GM19438 (cell line): ENCODE measurements at regions not wholly inside any gene's neighbourhood (a gene's known extent, or its start where the extent isn't known, plus 50 kb on each side); places are given as distances from the start of the nearest gene placed in this dataset.

Experiments used
- ATAC-seq: cut with Tn5 transposase; IDR thresholded peaks from one replicate; pipeline ENCODE4 v1.9.1; 2021; ENCODE audit warnings: low read depth; ENCODE audit not compliant: unreplicated experiment

- ATAC-seq: no peak
Observed at GRCh38 chr2:128817171-128817570, 498.5 kb upstream of the HS6ST1 start.

DNA sequence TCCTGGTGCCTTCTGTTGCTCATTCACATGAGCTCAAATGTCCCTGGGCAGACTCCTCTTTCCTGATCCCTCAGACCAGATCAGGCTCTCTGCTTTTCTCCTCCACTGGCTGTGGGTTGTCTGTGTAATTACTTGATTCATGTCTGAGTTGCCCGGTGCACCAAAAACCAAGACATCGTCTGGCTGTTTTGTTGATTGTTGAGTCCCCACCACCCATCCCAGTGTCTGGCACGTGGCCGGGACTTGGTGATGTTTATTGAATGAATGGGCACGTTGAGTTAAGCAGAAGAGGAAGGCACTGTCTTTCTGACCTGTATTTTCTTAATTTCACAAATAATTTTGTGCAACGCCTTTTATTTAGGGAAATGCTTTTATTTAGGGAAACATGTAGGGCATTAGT lies 499.1 kb upstream of the HS6ST1 start:
- ATAC-seq: no peak

DNA sequence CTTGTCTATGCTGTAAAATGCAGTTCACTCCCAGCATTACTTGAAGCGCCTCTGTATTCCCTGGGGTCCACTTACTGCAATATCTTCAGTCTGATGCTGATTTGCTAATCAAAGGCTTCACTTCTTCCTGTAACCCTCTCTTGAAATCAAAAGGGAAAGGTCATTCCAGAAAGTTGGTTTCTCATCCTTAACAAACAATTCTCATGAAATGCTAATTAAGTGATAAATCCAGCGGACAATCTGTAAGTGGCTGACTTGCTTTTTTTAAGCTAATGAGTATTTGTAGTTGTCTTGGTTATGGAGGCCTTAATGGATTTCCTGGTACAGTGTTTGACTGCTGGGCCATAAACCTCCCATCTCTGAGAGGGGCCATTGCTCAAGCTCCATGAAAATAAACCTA lies 499.6 kb upstream of the HS6ST1 start:
- no peak for ATAC-seq

- no peak for ATAC-seq
Observed at GRCh38 chr2:128818704-128819491, 500.2 kb upstream of the HS6ST1 start.

DNA sequence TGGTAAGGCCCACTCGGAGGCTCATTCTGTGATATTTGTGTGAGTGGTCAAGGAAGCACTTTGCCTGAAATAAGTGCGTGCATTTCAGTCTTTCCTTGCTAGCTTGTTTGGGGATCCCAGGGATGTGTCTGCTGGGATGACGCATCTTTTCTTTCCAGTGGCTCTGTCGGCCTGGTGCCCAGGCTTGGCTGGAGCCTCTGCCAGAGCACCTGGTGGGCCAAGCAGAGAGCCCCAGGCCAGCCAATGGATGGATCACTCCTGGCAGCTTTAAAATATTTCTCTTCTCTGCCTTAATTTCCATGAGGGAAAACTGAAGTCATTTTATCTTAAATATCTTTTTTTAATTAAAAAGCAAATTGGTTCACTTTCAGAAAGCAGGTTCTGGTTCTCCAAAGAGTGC lies 501.8 kb upstream of the HS6ST1 start:
- ATAC-seq: no peak

DNA sequence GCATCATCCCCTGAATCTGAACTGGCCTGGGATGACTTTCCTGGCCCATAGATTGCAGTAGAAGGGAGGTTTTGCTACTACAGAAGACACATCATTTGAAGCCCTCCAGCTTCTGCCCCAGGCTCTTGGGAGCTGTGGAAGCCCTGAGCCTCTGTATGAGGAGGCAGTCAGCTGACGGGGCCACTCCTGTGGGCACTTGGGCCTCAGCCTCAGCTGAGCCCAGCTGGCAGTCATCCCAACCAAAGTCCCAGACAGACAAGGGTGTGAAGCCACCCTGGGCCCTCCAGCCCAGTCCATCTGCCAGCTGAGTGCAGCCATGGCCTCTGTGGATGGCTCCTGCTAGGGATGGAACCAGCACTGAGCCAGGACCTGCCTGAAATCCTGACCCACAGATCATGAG lies 502.3 kb upstream of the HS6ST1 start:
- ATAC-seq: no peak

DNA sequence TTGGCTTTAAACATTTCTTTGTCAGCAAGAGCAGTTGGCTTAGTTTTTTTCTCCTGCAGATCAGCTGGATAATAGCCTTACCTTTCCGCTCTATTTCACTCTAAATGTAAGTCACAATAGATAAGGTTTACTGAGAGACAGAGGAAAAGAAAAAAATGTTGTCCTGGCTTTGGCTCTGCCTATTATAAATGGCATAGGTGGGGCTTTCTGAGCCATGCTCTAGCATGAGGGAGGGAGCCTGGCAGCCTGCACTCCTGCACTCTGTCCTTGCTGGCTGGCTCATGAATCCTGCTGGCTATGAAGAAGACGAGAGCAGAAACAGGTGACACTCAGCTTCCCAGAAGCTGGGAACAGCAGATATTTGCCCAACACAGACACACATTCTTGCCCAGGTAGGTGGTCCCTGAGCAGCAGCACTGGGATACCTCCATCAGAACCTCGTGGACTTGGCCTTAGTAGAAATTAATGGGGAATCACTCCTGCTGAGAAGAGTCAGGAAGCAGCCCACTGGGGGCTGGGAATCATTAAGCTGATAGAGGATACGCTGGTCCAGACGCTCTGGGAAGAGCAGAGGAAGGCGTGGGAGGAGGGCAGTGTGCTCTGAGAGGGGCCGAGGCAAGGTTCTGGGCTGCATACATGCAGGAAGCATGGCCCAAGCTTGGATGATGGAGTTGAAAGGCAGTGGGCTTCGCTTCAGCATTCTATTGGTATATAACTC lies 514.4 kb upstream of the HS6ST1 start:
- no peak for ATAC-seq

DNA sequence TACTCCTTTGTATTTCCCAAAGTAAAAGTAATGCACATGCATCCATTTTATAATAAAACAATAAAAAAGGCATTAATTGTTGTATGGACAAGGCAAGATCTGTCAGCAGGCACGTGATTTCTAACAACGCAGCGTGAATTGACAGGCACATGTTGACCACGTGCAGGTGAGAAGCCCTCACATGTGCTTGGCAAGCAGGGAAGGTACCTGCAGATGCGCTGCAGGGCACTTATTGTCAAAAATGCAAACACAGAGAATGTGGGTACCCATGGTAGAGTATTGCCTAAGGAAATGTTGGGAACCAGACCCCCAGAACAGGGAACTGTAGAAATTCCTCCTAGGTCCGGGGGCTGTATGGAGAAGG lies 515.0 kb upstream of the HS6ST1 start:
- ATAC-seq: no peak

DNA sequence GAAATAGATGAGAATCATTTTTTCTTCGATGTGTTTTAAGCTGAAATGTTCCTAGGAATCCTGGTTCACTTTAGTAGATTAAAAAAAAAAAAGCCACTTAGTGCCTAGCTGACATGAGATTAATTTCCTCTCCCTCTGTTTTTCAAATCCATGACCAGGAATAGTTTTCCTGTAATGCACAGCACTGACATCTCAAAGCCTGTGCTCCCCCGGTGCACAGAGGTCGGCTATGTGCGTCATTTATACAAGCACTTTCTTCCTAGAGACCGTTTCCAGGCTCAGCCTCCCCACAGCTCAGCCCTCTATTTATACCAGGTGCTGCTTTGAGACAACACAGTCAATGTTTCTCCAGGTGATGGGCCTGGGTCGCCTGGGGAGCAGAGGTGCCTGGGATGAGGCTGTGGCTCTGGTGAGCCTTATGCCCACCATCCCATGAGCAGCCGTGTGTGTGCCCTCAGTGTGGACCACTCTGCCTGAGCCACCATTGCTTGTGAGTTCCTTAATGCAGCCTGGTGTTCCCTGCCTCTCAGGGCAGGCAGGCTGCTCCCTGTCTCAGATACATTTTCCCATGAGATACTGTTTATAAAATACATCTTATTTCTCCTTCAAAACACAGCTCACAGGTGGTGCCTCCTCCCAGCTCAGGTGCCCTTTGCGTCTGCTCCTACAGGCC lies 515.7 kb upstream of the HS6ST1 start:
- ATAC-seq: no peak

DNA sequence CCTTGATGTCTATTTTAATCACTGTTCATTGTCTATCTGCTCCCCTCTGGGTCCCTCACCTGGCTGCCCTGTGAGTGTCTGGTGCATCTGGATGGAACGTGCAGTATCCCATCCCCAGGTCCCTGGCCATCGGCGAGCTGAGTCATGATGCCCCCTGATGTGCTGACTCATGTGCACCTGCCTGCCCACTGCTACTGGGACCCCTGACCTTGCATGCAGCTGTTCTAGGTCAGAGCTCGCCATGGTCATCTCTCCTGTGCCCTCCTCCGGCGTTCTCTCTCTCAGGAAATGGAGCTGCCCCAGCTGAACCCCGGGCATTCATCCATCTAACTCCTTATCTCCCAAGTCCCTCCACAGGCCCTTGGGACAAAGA lies 516.2 kb upstream of the HS6ST1 start:
- no peak for ATAC-seq

DNA sequence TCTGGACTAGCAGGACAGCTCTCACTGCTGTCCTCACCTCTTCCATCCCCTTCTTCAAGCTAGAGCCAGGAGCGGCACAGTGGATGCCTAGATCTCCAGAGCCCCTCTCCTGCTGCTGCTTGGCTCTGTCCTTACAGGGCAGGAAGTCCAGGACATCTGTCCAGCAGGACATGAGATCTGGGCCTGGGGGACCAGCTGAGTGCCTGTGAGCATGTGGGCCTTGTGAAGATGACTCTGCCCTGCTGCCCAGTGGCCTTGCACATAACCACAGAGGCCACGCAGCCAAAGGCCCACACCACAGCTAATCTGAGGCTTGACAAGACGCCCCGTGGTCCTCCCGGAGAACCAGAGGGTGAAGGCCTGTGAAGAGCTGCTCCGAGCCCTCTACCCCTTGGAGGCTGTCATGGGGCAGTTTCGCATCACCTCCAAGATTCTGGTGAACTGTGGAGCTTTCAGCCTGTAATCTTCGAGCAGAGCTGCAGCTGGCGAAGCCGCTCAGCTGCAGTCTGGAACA lies 516.7 kb upstream of the HS6ST1 start:
- no peak for ATAC-seq

- no peak for ATAC-seq
Observed at GRCh38 chr2:128835974-128836373, 517.3 kb upstream of the HS6ST1 start.

- no peak for ATAC-seq
Observed at GRCh38 chr2:128836559-128837100, 518.0 kb upstream of the HS6ST1 start.

DNA sequence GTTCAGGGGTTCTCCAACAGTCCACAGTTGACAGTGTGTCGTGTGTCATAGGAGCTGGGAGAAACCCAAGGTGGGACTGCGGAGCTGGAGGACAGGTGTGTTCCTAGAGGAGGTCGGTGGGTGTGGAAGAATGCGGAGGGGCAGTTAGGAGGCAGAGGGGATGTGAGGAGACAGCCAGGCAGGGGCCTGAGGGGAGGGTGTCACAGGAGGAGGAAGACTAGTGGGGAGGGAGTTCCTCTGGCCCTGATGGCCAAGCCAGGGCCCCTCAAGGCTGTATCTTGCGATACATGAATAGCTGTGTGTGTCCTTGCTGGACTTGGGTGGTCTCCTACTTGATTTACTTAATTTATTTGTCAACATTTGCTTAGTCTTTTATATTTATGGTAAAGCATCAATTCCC lies 519.6 kb upstream of the HS6ST1 start:
- ATAC-seq: no peak

DNA sequence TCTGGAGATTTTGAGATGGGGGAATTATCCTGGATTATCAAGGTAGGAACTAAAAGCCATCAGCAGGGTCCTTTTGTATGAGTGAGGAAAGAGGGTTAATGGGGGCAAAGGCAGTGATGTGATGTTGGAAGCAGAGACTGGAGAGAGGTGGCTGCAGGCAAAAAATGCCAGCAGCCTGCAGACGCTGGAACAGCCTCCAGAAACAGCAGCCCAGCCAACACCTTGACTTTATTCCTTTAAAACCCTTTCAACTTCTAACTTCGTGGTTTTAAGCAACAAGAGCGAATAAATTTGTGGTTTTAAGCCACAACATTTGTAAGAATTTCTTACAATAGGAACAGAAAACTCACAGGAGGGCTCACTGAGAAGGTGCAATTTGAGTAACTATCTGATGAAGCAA lies 523.1 kb upstream of the HS6ST1 start:
- no peak for ATAC-seq

DNA sequence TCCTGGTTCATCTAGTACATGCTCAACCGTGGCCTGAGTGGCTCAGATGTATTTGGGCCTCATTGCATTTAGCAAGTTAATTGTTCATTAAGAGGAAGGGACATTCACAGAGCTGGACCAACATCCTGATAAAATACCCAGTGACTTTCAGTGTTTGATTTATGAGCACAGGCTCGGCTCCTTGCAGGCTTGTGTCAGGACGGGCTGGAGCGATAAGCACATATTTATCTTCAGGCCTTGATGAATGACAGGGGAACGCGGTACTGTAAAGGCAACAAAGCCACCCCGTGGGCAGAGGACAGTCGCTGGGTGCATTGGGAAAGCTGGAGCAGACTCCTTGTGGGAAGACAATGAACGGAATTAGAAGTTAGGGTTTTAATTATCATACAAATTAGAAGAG lies 548.6 kb upstream of the HS6ST1 start:
- ATAC-seq: no peak

DNA sequence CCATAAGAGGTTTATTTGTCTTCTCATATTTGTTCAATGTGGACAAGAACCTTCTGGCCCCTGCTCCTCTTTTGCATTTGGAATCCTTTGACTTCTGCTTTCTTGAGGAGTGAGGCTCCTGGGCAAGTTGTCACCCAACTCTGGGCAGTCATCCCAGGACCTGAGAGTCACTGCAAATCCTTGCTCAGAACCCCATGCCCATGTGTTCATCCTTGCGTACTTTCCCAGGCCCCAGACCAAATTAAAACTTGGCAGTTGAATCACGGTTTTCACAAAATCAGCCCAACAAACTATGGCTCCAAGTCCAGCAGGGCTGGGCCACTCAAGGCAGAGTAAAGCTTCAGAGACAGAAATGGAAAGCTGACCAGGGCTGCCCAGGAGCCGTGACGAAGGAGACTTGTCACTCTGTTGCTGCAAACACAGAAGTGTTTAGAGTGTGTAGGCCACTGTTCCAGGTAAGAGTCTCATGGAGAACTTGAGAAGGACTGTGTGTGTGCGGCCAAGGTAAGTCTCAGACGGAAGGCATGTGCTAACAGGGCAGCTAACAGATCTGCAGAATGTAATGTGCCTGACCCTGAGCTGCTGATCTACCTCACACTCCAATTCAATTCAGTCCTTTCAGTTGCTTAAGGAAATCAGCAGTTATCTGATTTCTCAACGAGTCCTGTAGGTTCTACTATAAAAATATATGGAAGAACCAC lies 549.4 kb upstream of the HS6ST1 start:
- ATAC-seq: no peak

GRCh38 chr2:128868686-128869551 lies 550.3 kb upstream of the HS6ST1 start:
- no peak for ATAC-seq

DNA sequence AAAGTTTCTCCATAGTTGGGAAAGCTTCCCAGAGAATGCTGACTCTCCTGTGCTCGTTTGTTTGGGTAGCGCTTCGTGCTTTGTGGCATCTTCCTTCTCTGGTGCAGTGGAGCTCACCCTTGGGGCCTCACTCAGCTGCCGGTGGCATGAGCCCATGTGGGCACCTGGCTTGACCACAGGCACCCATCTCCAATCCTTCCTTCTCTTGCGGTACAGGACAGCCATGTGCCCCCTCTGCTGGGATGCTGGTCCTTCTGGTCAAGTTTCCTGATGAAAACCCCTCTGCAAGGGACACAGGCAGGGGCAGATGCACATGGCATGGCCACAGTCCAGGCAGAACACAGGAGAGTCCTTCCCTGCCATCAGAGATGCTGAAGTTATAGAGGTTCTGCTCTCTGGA lies 555.9 kb upstream of the HS6ST1 start:
- ATAC-seq: no peak
